GM06990 (cell line): ENCODE measurements at regions not wholly inside any gene's neighbourhood (a gene's known extent, or its start where the extent isn't known, plus 50 kb on each side); places are given as distances from the start of the nearest gene placed in this dataset.
"Not testable (repeated sequence)": the region's sequence is repeated elsewhere in the genome, so short reads cannot be mapped to it uniquely, and the experiment has no call there.

Source experiments
- DNase-seq: peaks from one replicate; pipeline ENCODE4 v3.0.0-alpha.2; 2011; ENCODE audit not compliant: insufficient read length; ENCODE audit errors: extremely low read depth
- H3K27me3 ChIP-seq: replicated peaks from 2 replicates; pipeline ENCODE4 v1.6.0; 2011; ENCODE audit warnings: low read length; ENCODE audit not compliant: control insufficient read depth, insufficient read depth
- H3K36me3 ChIP-seq: 2 replicates; pipeline ENCODE4 v1.5.1; 2011; ENCODE audit warnings: low read length; ENCODE audit not compliant: control insufficient read depth, insufficient read depth
- H3K4me3 ChIP-seq: replicated peaks from 2 replicates; pipeline ENCODE4 v1.5.1; 2011; ENCODE audit warnings: low read depth, mild to moderate bottlenecking, control low read depth, low read length
- CTCF ChIP-seq: IDR thresholded peaks from 2 replicates; pipeline ENCODE4 v1.5.1; 2011; ENCODE audit warnings: low read length, control low read depth, mild to moderate bottlenecking, inconsistent platforms; ENCODE audit not compliant: insufficient read depth, poor library complexity, severe bottlenecking

- DNase-seq, result no peak
- Histone ChIP-seq H3K27me3 (no peaks in the 10 kb centered on the region), H3K36me3 (no peaks in the 10 kb centered on the region), H3K4me3 (no peak overlapping the region)
- no peak for TF ChIP-seq CTCF
Measured at GRCh38 chr6:100057941-100058340, 63.9 kb upstream of the MCHR2 start.

- H3K36me3 ChIP-seq, result no peaks in the 10 kb centered on the region
- DNase-seq, result no peak
- no peaks in the 10 kb centered on the region for H3K27me3 ChIP-seq
- TF ChIP-seq CTCF, result no peak
- H3K4me3 ChIP-seq, result no peak overlapping the region
Measured at GRCh38 chr6:100050550-100050949, 56.5 kb upstream of the MCHR2 start.

GRCh38 chr6:100043961-100044360 is 49.9 kb upstream of the MCHR2 start:
- H3K36me3 ChIP-seq, DNase-seq, H3K4me3 ChIP-seq, H3K27me3 ChIP-seq: not testable (repeated sequence)
